ENCODE measurements at regions not wholly inside any gene's neighbourhood (a gene's known extent, or its start where the extent isn't known, plus 50 kb on each side); places are given as distances from the start of the nearest gene placed in this dataset.

DNA sequence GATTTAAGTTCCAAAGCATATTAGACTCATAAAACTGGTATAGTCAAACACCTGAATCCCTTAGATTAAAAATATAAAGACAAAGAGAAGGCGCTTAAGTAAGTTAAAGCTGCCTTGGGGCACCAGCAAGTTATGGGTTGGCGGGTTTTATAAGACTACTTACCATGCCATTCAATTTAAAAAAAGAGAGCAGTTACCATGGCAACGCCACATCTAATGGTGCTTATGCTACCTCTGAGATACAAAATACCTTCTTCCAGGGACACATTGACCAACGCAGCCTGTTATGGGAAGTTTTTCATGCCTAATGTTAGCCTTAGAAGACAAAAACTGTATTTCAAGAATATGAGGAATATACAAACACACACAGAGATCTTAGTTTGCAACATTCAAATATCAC lies 713.6 kb downstream of the RNF144B start:
- H3K27me3 ChIP-seq (ENCODE audit: insufficient read depth, low read length): no peaks in the 10 kb centered on the region
- RAD21 ChIA-PET (ENCODE audit: low non-redundant PET in 1 of 2, low total read pairs in 2 of 2, uncharacterized antibody in 2 of 2, unreplicated experiment in 2 of 2): no interaction called here
- no peaks in the 10 kb centered on the region for H3K9me3 ChIP-seq (ENCODE audit: control insufficient read depth in 1 of 2, insufficient read depth in 1 of 2, low read depth in 1 of 2, low read length in 2 of 2)
- H3K4me1 ChIP-seq (ENCODE audit: control insufficient read depth in 1 of 2, insufficient read depth in 2 of 2, low read length in 2 of 2): no peaks in the 10 kb centered on the region
- no TSS peak for BruUV-seq (replicated peaks)
- intact Hi-C loops (cut with micrococcal nuclease): no loop called here
- no peaks in the 10 kb centered on the region for H4K20me1 ChIP-seq (ENCODE audit: insufficient read depth)
- no peak for TF ChIP-seq CBX3 (IDR thresholded peaks at IDR 0.05; ENCODE audit: low read depth)
- TF ChIP-seq POLR2AphosphoS5 (IDR thresholded peaks at IDR 0.05; ENCODE audit: low read depth, low read length): no peak
- no peak for TF ChIP-seq POLR2A (IDR thresholded peaks at IDR 0.05; ENCODE audit: borderline replicate concordance, extremely low read depth, insufficient read depth, insufficient read length)
- no peak for TF ChIP-seq EGR1 (IDR thresholded peaks at IDR 0.05; ENCODE audit: low read depth)
- TF ChIP-seq SP1 (IDR thresholded peaks at IDR 0.05; ENCODE audit: low read depth): no peak
- no peaks in the 10 kb centered on the region for H3K79me2 ChIP-seq (ENCODE audit: insufficient read depth, low read length)
- no peak overlapping the region for H3K4me3 ChIP-seq (replicated peaks in 1 of 2; ENCODE audit: low read depth in 1 of 2, low read length in 2 of 2)
- DNase-seq (ENCODE audit: low read depth, low spot score) (no peak), ATAC-seq (no peak)
- no peak overlapping the region for H2AFZ ChIP-seq (ENCODE audit: low read depth, low read length, poor library complexity, severe bottlenecking)
- CTCF ChIA-PET: interaction anchor here (0.7 kb wide), 1 partner anchor 76 kb away, joined by 3 read pairs; no protein-coding TSS in a partner anchor
- POLR2A ChIA-PET: no interaction called here
- no peak overlapping the region for H3K4me2 ChIP-seq (ENCODE audit: low read length)
- H3K27ac ChIP-seq (ENCODE audit: low read depth, low read length): no peak overlapping the region
- H3K9me2 ChIP-seq (ENCODE audit: insufficient read depth): no peaks in the 10 kb centered on the region
- H3K36me3 ChIP-seq (ENCODE audit: control insufficient read depth in 1 of 2, insufficient read depth in 2 of 2, low read length in 2 of 2): no peaks in the 10 kb centered on the region
- H3K9ac ChIP-seq (ENCODE audit: low read length): no peak overlapping the region

GRCh38 chr6:19102936-19103335 lies 715.8 kb downstream of the RNF144B start:
- intact Hi-C loops (cut with micrococcal nuclease): no loop called here
- Histone ChIP-seq H3K4me1 (ENCODE audit: control insufficient read depth in 1 of 2, insufficient read depth in 2 of 2, low read length in 2 of 2) (no peaks in the 10 kb centered on the region), H3K27ac (ENCODE audit: low read depth, low read length) (no peak overlapping the region), H3K9ac (ENCODE audit: low read length) (no peak overlapping the region), H3K9me3 (ENCODE audit: control insufficient read depth in 1 of 2, insufficient read depth in 1 of 2, low read depth in 1 of 2, low read length in 2 of 2) (no peaks in the 10 kb centered on the region), H4K20me1 (ENCODE audit: insufficient read depth) (no peaks in the 10 kb centered on the region), H3K4me3 (replicated peaks in 1 of 2; ENCODE audit: low read depth in 1 of 2, low read length in 2 of 2) (no peak overlapping the region), H2AFZ (ENCODE audit: low read depth, low read length, poor library complexity, severe bottlenecking) (no peak overlapping the region), H3K27me3 (ENCODE audit: insufficient read depth, low read length) (no peaks in the 10 kb centered on the region), H3K79me2 (ENCODE audit: insufficient read depth, low read length) (no peaks in the 10 kb centered on the region), H3K36me3 (ENCODE audit: control insufficient read depth in 1 of 2, insufficient read depth in 2 of 2, low read length in 2 of 2) (no peaks in the 10 kb centered on the region), H3K4me2 (ENCODE audit: low read length) (no peak overlapping the region), H3K9me2 (ENCODE audit: insufficient read depth) (no peaks in the 10 kb centered on the region)
- BruUV-seq (replicated peaks): no TSS peak
- ATAC-seq (no peak), DNase-seq (ENCODE audit: low read depth, low spot score) (no peak)
- ChIA-PET CTCF (no interaction called here), POLR2A (no interaction called here), RAD21 (ENCODE audit: low non-redundant PET in 1 of 2, low total read pairs in 2 of 2, uncharacterized antibody in 2 of 2, unreplicated experiment in 2 of 2) (interaction anchor here in 1 of 2 experiments (0.7 kb wide), 1 partner anchor 322 kb away, joined by 3 read pairs; no protein-coding TSS in a partner anchor)
- TF ChIP-seq ELF1 (IDR thresholded peaks at IDR 0.05; ENCODE audit: borderline replicate concordance, low read depth): no peak
- TF ChIP-seq, protein P1, sequence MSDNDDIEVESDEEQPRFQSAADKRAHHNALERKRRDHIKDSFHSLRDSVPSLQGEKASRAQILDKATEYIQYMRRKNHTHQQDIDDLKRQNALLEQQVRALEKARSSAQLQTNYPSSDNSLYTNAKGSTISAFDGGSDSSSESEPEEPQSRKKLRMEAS (IDR thresholded peaks at IDR 0.05): no peak
- no peak for TF ChIP-seq CBX3 (IDR thresholded peaks at IDR 0.05; ENCODE audit: low read depth)
- no peak for TF ChIP-seq JUND (IDR thresholded peaks at IDR 0.05)
- no peak for TF ChIP-seq SRF (IDR thresholded peaks at IDR 0.05; ENCODE audit: low read depth)
- no peak for TF ChIP-seq SIN3A (IDR thresholded peaks at IDR 0.05; ENCODE audit: low read depth)
- no peak for TF ChIP-seq TCF7L2 (IDR thresholded peaks at IDR 0.05; ENCODE audit: borderline replicate concordance, extremely low read depth, insufficient read depth, insufficient read length)
- no peak for TF ChIP-seq ZNF274 (IDR thresholded peaks at IDR 0.05; ENCODE audit: low read depth, low read length)
- TF ChIP-seq, protein P2, sequence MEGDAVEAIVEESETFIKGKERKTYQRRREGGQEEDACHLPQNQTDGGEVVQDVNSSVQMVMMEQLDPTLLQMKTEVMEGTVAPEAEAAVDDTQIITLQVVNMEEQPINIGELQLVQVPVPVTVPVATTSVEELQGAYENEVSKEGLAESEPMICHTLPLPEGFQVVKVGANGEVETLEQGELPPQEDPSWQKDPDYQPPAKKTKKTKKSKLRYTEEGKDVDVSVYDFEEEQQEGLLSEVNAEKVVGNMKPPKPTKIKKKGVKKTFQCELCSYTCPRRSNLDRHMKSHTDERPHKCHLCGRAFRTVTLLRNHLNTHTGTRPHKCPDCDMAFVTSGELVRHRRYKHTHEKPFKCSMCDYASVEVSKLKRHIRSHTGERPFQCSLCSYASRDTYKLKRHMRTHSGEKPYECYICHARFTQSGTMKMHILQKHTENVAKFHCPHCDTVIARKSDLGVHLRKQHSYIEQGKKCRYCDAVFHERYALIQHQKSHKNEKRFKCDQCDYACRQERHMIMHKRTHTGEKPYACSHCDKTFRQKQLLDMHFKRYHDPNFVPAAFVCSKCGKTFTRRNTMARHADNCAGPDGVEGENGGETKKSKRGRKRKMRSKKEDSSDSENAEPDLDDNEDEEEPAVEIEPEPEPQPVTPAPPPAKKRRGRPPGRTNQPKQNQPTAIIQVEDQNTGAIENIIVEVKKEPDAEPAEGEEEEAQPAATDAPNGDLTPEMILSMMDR (IDR thresholded peaks at IDR 0.05 in 2 of 3, conservative IDR thresholded peaks at IDR 0.05 in 1 of 3; ENCODE audit: borderline replicate concordance in 1 of 3, insufficient read depth in 1 of 3, low read depth in 2 of 3, low read length in 2 of 3): no peak
- TF ChIP-seq POLR2A (IDR thresholded peaks at IDR 0.05; ENCODE audit: borderline replicate concordance, extremely low read depth, insufficient read depth, insufficient read length): no peak
- TF ChIP-seq REST (IDR thresholded peaks at IDR 0.05; ENCODE audit: low read depth): no peak
- no peak for TF ChIP-seq EZH2 (IDR thresholded peaks at IDR 0.05)
